ENCODE measurements at regions not wholly inside any gene's neighbourhood (a gene's known extent, or its start where the extent isn't known, plus 50 kb on each side); places are given as distances from the start of the nearest gene placed in this dataset.
A peak's percentile ranks its signal among the peaks of the same experiment; 100 is the strongest.
"Not testable (repeated sequence)": the region's sequence is repeated elsewhere in the genome, so short reads cannot be mapped to it uniquely, and the experiment has no call there.

DNA sequence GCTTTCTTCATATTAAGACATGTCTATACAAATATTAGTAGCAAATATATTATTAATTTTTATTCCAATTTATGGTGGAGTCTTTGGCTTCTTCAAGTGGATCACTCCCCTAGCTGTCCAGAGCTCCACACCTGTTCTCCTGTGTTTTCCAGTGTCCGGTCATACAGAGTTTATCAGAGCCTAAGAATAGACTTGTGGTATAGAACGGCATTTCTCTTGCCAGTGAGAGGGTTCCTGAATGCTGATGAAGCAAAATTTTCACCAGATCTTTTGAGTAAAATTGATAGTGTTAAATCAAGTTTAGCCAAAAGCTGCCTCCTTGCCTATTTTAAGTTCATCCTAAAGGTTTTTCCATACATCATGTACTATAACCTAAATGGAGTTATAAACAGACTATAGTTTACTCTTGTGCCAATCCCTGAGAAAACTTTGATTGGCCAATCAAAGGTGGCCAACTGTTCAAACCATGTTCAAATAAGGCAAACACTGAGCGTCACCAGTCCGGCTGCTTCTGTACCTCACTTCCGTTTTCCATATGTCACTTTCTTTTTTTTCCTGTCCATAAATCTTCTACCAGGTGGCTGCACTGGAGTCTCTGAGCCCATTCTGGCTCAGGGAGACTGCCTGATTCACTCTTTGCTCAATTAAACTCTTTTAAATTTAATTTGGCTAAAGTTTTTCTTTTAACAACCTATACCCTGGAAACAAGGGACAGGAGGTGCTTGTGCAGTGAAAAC, 422.7 kb upstream of the FRG2C start:
- not testable (repeated sequence) for DNase-seq (ENCODE audit: low read depth)

GRCh38 chr3:75242012-75242735, 422.0 kb upstream of the FRG2C start:
- no peak for DNase-seq (ENCODE audit: low read depth)

- no peak for DNase-seq (ENCODE audit: low read depth)
These were observed 415.2 kb upstream of the FRG2C start for GRCh38 chr3:75248974-75249373.

DNA sequence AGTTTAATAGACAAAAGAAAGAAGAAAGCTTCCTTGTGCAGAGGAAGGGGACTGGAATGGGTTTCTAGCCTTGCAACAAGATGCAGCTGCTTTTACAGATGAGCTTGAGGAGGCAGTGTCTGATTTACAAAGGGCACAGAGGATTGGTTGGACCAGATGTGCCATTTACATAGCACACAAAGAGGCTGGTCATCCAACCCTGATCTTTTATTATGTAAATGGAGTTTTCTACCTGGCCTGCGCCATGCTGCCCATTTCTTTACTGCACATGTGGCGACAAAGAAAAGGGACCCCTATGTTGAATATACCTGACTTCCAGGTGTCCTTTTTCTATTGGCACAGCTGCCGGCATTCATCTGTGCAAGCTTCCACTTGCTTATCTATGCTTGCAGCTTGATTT, 409.4 kb upstream of the FRG2C start:
- DNase-seq (ENCODE audit: low read depth), result no peak

- peak; percentile 8 for DNase-seq (ENCODE audit: low read depth)
These were observed 405.1 kb upstream of the FRG2C start for GRCh38 chr3:75258825-75259683.

- not testable (repeated sequence) for DNase-seq (ENCODE audit: low read depth)
These were observed 403.2 kb upstream of the FRG2C start for GRCh38 chr3:75260975-75261374.

DNA sequence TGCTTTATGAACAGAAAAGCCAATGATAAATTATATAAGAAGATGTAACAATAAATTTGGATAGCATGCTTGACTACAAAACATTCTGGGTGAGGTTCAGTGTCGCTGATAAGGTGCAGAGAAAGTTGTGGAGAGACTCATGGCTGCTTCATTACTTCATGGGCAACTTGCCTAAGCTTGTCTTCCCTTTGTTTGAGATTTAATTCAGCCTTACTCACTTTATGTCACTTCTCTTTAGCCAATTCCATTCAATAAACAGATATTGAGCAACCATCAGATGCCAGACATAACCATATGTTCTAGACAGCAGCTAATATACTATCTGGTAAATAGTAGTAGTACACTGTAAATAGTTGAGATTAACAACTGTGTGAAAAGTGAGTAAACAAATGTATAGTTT, 401.5 kb upstream of the FRG2C start:
- DNase-seq (ENCODE audit: low read depth), result no peak

DNA sequence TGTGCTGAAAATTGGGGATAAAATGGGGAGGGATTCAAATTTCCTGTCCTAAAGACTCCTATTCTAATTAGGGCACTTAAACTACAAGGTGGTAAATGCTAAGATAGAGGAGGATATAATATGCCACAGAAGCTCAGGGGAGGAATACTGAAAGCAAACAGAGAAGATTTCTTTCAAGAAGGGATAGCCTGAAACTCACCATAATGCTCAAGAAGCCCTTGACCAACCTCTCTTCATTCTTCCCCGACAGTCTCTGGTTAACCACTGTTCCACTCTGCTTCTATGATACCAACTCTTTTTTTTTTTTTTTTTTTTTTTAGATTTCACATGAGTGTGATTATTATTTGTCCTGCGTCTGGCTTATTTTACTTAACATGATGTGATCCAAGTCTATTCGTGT, 398.2 kb upstream of the FRG2C start:
- no peak for DNase-seq (ENCODE audit: low read depth)

DNA sequence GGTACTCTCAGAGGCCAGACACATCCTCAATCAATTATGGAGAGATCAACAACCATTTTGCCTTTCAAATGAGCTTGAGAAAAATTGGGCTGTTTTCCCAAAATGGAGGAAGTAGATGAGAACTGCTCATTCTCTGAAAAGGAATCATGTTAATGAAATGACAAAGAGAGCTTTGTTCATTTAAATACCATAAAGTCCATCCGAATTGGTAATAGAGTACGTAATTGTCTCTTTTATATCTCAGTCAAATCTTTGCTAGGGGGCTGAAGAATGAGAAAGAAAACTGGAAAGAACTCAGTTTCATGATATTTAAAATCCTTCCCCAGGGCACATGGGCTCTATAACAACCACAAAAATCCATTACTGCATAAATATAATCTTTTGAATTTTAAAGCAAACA, 395.6 kb upstream of the FRG2C start:
- DNase-seq (ENCODE audit: low read depth), result not testable (repeated sequence)

- DNase-seq (ENCODE audit: low read depth), result not testable (repeated sequence)
These were observed 391.9 kb upstream of the FRG2C start for GRCh38 chr3:75272237-75272636.

- DNase-seq (ENCODE audit: low read depth), result peak; percentile 26
These were observed 391.4 kb upstream of the FRG2C start for GRCh38 chr3:75272691-75273090.

GRCh38 chr3:75285531-75286148, 378.5 kb upstream of the FRG2C start:
- DNase-seq (ENCODE audit: low read depth), result peak; percentile 86

- DNase-seq (ENCODE audit: low read depth), result not testable (repeated sequence)
These were observed 375.1 kb upstream of the FRG2C start for GRCh38 chr3:75288972-75289574.

GRCh38 chr3:75294124-75294523, 370.0 kb upstream of the FRG2C start:
- peak; percentile 42 for DNase-seq (ENCODE audit: low read depth)

- DNase-seq (ENCODE audit: low read depth), result no peak
These were observed 369.1 kb upstream of the FRG2C start for GRCh38 chr3:75295013-75295412.

- DNase-seq (ENCODE audit: low read depth), result no peak
These were observed 367.3 kb upstream of the FRG2C start for GRCh38 chr3:75296858-75297257.

GRCh38 chr3:75300606-75301005, 363.5 kb upstream of the FRG2C start:
- DNase-seq (ENCODE audit: low read depth), result no peak

DNA sequence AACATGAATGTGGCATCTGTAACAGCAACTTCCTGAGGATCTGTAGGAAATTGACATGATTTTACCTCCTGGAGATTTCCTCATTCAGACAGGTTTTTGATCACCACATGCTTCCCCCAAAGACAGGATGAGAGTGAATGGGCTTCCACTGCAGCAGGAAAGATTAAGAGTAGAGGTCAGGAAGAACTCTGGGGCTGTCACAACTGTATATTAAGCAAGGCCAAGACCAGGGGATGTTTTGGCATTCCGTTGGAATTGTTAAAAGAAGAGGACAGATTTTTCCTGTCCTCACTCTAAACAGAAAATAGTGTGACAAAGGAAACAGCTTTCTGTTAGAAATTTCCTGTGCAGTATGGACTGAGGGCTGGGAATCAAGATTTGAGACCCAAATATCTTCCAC, 363.1 kb upstream of the FRG2C start:
- not testable (repeated sequence) for DNase-seq (ENCODE audit: low read depth)

DNA sequence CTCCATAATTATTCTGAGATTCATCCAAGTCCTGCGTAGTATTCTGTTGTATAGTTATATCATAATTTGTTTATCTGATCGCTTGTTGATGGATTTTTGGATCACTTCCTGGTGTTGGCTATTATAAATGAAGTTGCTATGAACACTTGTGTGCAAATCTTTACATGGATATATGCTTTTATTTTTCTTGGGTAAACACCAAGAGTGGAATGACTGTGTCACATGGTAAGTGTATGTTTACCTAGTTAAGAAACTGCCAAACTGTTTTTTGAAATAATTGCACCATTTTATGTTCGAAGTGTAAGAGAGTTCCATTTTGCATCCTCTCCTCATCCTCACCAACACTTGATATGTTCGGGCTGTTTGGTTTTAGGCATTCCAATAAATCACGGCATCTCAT, 360.4 kb upstream of the FRG2C start:
- DNase-seq (ENCODE audit: low read depth), result no peak

- no peak for DNase-seq (ENCODE audit: low read depth)
These were observed 358.2 kb upstream of the FRG2C start for GRCh38 chr3:75305901-75306300.

DNA sequence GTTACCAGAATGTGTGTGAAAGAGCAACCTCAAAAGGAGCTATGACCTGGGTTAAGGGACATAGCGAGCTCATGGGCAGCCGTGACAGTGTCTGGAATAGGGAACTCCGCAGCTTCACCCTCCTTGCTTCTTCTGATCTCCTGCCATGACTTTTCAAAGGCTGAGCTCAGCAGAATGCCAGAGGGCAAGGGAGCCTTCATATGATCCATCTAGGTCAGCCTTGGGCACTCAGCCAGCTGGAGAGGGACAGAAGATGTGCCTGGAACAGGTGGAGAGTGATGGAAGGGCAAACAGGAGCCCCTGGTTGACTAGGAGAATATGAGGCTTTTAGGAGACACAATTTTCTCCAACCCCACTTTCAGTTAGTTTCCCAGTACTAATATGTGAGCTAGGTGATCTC, 352.8 kb upstream of the FRG2C start:
- not testable (repeated sequence) for DNase-seq (ENCODE audit: low read depth)

Measured in HT1080 (cell line).